Activated CD4-positive, CD25-positive, alpha-beta regulatory T cell treated with anti-CD3 and anti-CD28 coated beads, Interleukin-2, amount 50 U/mL, for 24 hours (primary cell): ENCODE measurements at regions not wholly inside any gene's neighbourhood (a gene's known extent, or its start where the extent isn't known, plus 50 kb on each side); places are given as distances from the start of the nearest gene placed in this dataset.
"Not testable (repeated sequence)": the region's sequence is repeated elsewhere in the genome, so short reads cannot be mapped to it uniquely, and the experiment has no call there.

Experiments
- ATAC-seq, 2 donors: fragments of 150-1000 bp; cut with Tn5 transposase; one replicate each; pipeline ENCODE4 v1.10.0; 2021; ENCODE audit warnings: mild to moderate bottlenecking in 1 of 2, moderate library complexity in 1 of 2

GRCh38 chr22:27239520-27239919 is 562.0 kb downstream of the MN1 start:
- ATAC-seq = no peak

DNA sequence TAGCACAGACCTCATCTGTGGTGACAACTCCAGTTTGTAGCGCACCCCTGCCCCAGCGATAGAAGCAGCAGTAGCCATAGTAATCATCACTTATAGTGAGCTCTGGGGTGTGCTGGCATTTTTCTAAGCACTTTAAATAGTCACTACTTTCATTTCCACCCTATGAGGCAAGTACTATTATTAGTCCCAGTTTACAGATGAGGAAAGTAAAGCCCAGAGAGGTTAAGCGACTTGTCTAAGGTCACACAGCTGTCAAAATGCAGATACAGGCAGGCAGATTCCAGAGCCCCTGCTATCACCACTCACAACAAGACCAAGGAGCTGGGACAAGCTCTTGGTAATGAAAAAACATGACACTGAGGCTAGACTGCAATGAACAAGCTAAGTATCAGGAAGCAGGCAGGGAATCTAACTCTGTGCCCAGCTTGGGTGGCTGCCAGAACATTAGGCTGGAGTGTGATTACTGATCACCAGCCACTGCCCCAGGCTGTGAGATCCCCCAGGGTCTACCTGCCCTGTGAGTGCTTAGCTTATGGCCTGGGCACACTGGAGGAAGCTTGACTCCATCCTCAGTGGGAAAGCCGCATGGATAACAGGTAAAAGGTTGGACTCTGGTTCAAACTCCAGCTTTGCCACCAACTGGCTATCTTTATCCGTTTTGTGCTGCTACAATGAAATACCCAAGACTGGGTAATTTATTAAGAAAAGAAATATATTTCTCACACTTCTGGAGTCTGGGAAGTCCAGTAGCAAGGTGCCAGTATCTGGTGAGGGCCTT is 561.1 kb downstream of the MN1 start:
- ATAC-seq = no peak

GRCh38 chr22:27241430-27242321 is 559.9 kb downstream of the MN1 start:
- ATAC-seq = no peak

DNA sequence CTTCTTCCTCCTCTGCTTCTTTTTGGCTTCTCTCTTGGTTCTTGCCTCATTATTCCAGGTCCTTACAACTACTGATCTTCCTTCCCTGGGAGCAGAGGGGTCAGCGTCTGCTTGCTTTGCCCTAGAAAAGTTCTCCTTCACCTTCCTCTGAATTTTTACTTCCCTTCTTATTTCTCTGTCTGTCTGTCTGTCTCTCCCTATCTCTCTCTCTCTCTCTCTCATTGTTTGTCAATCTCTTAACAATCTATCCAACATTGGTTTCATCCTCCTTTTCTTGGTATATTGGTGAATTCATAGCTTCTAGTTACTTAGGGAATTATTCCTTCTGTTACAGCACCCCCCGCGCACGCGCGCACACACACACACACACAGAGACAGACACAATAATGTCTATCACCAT is 559.1 kb downstream of the MN1 start:
- no peak for ATAC-seq

DNA sequence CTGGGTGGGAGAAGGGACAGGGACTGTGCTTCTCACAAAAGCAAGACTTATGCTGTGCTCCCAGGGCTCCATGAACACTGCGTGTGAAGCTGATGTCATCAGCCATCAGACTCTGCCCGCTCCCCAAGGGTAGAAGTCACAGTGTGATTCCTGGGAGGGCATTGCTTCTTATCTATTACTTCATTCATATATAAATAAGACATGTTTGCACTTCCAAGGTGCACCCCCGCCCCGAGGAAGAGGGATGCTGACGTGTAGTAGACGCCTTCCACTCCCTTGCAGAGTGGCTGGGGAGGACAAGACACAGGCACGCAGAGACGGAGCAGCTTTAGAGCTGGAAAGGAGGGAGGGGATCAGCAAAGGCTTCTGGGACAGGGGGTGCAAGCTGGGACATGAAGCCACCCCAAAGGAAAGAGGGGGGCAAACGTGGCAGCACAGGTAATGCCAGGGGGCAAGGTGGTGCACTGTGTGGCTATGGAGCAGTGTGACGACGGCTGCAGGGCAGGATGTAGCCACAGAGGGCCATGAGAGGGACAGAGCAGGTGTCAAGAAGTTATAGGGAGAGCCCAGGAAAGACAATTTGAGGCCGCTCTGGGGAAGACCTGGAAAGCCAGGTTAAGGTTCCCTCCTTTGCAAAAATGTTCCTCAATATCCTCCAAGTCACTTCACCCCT is 558.5 kb downstream of the MN1 start:
- ATAC-seq = no peak

- no peak for ATAC-seq
These were observed 557.2 kb downstream of the MN1 start for GRCh38 chr22:27244328-27244727.

GRCh38 chr22:27245056-27245455 is 556.5 kb downstream of the MN1 start:
- ATAC-seq = no peak

DNA sequence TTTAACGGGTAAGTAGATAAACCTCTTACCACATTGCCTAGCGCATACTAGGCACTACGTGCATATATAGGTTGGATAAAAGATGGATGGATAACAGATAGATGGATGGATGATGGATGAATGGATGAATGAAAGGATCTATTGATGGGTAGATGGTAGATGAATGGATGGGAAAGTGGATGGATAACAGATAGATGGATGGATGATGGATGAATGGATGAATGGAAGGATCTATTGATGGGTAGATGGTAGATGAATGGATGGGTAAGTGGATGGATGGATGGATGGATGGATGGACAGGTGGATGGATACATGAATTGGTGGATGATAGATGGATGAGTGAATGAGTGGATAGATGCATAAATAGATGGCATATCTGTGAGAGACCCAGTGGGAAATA is 555.0 kb downstream of the MN1 start:
- ATAC-seq = no peak

GRCh38 chr22:27247701-27248434 is 553.7 kb downstream of the MN1 start:
- no peak for ATAC-seq

- no peak for ATAC-seq
These were observed 551.1 kb downstream of the MN1 start for GRCh38 chr22:27250418-27250817.

GRCh38 chr22:27250886-27251285 is 550.7 kb downstream of the MN1 start:
- no peak for ATAC-seq

DNA sequence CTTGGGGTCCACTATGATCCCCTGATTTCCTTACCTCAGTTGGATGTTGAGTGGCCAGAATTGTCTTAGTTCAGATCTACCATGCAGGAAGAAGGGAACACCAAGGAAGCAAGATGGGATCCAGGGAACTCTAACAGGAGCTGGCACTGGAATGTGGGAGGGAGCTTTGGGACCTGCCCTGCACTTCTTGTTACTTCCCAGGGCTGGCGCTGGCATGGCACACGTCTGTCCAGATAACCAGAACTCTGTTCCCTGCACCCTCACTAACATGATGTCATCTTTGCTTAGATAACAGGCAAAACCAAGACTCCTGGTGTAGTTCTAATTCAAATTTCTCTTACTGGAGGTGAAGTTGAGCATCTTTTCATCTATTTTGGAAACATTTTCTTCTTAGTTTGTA is 550.0 kb downstream of the MN1 start:
- ATAC-seq = no peak

DNA sequence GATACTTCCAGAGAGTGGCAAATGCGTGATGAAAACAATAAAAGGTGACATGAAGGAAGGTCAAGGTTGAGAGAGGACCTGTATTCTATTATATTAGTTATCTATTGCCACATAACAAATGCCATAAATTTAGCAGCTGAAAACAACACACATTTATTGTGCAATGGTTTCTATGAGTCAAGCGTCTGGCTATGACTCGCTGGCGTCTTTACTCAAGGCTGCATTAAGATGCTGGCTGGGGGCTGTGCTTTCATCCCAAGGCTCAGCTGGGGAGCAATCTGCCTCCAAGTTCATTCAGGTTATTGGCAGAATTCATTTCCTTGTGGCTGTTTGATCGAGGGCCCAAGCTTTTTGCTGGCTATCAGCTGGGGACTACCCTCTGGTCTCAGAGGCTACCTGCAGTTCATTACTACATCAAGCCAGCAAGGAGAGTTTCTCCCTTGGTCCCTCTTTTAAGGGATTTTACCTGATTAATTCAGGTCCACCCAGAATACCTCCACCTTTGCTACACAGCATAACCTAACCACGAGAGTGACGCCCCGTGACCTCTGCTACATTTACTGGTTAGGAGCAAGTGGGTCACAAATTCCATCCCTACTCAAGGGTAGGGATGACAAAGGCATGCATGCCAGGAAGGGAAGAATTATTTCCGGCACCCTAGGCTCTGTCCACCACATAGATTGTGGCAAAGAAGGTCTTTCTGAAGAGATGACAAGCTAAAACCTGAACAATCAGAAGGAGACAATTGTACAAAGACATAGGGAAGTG is 549.1 kb downstream of the MN1 start:
- ATAC-seq = no peak

- ATAC-seq = no peak
These were observed 548.3 kb downstream of the MN1 start for GRCh38 chr22:27253108-27253902.

GRCh38 chr22:27254063-27254462 is 547.5 kb downstream of the MN1 start:
- not testable (repeated sequence) for ATAC-seq

- ATAC-seq = no peak
These were observed 546.0 kb downstream of the MN1 start for GRCh38 chr22:27255580-27255979.

- ATAC-seq = no peak
These were observed 543.6 kb downstream of the MN1 start for GRCh38 chr22:27257987-27258386.

GRCh38 chr22:27258616-27259172 is 542.9 kb downstream of the MN1 start:
- no peak for ATAC-seq

DNA sequence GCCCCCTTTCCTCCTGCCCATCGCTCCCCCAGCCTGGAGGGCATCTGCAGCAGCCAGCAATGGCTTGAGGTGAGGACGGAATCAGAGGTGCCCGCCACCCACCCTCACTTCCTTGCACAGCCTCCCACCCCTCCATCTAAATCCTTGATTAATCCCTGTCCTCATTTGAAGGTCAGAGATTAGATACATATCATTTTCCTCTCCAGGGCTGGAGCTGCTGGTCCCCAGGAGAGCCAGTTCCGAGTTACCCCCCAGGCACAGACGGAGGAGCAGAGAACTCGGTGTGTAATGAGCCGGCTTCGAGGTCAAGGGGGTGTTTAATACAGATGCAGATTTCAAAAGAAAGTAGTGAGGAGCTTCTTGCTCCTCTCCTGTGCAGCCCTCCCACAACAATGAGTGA is 542.1 kb downstream of the MN1 start:
- no peak for ATAC-seq

DNA sequence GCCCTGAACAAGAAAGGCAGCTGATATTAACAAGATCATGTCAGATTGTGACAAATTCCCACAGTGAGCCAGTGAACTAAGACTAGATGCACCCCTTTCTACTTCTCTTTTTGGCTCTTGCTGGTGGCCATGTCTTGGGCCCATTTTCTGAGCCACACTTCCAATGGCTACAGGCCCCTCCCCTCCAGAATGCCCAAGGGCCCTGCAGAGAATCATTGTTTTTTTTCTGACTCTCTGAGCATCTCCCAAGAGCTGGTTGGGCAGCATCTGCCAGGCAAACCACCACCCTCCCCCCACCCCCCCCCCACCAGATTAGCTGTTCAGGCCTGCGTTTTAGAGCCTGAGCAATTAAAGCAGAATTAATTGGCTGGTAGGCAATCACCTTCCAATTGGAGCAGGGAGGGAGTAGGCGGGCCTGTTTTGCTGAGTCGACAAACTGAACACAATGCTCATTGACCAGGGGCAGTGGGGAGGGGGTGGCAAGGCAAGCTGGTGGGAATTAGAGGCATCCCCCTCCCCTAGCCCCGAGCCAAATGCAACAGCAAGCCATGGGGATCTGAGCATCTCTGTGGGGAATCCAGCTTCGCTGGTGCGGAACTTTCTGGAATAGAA is 541.4 kb downstream of the MN1 start:
- ATAC-seq = no peak
